Inflammatory macrophage treated with lipopolysaccharide for 4 hours (primary cell): ENCODE measurements at regions not wholly inside any gene's neighbourhood (a gene's known extent, or its start where the extent isn't known, plus 50 kb on each side); places are given as distances from the start of the nearest gene placed in this dataset.

Experiments
- DNase-seq: peaks from one replicate; pipeline ENCODE4 v3.0.0-alpha.2; 2020

DNA sequence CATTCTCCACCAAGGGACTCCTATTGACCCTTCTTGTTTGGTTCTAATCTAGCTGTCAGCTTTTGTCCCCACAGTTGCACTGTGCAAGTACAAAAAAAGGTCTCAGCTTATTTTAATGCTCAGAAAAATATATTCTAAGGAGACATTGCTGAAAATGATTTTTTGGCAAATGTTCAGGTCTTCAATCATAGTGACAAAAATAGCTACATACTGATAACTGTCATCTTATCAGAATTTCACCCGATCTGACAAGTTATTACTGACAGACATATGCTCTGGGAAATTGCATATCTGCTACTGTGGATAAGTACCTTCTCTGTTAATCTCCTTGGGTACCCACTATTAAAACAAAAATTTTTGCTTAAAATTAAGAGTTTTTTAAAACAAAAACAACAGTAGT is 263.6 kb downstream of the FLRT2 start:
- no peak for DNase-seq

DNA sequence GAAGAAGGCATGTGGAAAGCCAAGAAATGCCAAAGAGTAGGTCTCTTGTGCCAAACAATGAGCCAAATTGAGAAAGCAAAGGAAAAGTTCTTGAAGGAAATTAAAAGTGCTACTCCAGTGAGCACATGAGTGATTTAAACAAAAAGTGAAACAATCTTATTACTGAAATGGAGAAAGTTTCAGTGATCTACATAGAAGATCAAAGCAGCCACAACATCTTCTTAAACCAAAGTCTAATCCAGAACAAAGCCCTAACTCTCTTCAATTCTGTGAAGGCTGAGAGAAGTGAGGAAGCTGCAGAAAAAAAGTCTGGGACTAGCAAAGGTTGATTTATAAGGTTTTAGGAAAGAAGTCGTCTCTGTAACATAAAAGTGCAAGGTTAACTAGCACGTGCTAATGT is 259.6 kb downstream of the FLRT2 start:
- no peak for DNase-seq

DNA sequence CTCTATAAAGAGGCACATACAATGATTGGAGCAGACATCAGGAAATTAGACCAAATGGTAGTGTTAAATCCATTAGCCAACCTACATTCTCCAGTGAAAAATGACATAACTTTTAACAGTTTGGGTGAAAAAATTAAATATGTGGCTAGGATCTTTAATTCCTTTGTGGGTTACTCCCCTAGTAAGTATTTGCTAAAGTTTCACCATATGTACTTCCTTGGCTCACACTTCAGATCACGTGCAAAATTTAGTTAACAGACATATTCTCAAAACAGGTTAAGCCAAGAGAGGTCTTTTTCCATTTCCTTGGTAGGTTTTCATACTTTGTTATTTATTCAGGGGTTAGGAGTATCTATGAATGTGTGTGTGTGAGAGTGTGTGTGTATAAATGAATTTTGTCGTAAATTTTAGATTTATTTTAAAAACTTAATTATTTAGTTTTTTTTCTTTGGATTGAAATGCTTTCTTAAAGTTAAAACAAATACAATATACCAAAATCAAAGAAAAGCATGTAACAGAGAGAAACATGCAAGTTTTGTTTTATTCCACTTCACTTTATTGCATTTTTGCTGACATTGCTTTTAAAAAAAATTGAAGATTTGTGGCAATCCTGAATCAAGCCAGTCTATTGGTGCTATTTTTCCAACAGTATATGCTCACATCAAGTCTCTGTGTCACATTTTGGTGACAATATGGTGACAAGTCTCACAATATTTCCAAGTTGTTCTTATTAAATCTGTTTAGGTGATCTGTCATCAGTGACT is 258.7 kb downstream of the FLRT2 start:
- DNase-seq: no peak

DNA sequence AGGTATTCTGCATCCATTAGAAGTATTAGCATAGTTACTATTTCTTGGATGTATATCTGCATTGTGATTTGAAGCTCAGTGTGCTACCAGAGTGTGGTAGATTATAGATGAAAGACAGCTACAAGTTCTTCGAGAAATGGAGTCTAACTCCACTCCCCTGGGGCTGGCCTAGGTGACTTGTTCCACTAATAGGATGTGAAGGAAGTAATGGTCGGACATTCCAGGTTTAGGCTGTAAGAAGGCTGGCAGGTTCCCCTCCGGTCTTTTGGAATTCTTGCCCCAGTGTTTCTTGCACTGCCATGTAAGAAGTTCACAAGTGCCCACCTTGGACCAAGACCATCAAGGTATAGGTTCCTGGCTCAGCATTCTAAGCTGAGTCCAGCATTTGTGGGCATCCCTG is 236.4 kb downstream of the FLRT2 start:
- no peak for DNase-seq

DNA sequence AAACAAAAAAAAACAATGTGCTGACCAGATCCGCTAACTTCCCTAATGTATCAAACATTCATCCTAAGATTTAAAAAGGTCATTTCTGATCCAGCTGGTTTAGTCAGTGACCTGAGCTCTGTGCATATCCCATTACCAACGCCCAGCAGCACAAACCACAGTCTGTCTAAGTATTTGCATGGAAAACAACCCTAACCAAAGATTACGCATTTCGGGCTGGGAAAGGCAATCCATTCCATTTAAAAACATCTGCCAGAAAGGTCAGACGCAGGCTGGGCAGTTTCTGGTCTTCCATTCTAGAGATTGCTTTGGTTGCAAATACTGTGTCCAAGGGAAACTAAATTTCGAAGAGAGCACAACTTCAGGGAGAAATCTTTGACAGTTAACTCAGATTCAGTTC is 234.9 kb downstream of the FLRT2 start:
- no peak for DNase-seq

DNA sequence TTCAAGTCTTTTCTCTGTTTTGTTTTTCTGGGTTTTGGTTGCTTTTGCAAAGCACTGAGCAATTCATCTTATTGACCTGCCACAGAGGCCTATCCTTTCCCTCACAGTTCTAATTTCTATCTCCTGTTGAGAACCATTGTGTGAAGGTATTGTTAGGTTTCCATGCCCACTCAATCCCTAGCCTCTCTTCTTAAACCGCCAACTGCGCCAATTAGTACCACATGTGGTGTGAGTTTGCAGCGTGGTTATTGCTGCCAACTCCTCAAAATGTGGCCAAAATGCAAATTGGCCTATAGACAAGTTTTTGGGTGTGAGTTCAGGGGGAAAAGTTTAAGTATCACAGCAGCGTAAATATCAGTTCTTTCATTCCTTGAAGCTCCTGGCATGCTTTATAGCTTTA is 232.6 kb downstream of the FLRT2 start:
- no peak for DNase-seq

DNA sequence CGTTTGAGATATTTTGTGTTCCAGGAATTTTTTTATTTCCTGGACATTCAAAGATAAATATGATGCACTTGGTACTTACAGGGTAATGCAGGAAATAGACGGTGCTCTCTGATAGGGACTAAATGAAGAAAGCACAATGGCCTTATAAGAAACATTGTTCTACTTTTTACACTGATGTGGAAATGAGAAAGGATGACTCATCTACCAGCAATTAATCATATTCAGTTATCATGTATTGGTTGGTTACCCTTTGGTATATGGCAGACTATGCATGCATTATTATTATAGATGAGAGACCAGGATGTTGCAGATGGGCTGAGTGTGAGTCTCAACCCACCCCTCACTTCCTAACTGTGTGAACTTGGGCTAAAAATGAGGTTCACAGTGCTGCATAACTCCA is 222.2 kb downstream of the FLRT2 start:
- no peak for DNase-seq

DNA sequence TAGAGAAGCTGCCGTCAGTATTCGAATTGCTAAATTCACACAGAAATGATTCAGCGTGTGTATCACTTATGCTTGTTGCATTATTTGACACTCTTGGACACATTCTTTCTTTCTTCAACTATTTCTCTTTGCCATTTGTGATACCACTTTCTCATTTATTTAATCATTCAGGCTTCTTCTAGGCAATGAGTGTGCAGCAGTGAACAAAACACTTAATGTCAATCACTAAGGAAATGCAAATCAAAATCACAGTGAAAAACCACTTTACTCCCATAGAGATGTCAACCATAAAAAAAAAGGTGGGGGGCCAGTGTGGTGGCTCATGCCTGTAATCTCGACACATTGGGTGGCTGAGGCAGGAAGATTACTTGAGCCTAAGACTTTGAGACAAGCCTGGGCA is 214.6 kb downstream of the FLRT2 start:
- DNase-seq: no peak

DNA sequence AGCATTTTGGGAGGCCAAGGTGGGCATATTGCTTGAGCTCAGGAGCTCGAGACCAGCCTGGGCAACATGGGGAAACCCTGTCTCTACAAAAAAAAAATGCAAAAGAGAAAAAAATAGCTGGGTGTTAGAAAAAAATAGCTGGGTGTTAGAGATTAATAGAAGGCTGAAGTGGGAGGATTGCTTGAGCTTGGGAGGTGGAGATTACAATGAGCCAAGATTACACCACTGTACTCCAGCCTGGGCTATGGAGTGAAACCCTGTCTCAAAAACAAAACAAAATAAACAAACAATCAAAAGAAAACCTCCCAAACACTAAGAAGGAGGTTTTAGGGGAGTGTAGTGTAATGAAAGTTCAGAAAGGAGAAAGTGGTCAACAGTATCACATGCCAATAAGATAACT is 202.1 kb downstream of the FLRT2 start:
- no peak for DNase-seq

DNA sequence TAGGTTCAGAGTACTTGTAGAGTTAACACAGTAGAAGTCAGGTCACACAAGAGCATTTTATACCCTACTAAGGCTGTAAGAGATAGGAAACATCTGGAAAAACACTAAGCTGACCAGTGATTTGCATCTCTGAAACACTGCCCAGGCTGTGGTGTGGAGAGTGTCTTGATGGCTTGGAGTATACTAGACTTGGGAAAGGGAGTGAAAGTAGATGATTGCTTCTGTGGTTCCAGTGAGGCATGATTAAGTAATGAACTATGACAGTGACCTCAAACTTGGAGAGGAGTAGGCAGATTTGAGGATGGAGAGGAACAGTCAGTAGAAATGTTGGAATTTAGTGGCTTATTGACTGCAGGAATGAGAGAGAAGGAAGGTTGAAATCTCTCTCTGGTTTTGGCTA is 201.2 kb downstream of the FLRT2 start:
- DNase-seq: no peak

DNA sequence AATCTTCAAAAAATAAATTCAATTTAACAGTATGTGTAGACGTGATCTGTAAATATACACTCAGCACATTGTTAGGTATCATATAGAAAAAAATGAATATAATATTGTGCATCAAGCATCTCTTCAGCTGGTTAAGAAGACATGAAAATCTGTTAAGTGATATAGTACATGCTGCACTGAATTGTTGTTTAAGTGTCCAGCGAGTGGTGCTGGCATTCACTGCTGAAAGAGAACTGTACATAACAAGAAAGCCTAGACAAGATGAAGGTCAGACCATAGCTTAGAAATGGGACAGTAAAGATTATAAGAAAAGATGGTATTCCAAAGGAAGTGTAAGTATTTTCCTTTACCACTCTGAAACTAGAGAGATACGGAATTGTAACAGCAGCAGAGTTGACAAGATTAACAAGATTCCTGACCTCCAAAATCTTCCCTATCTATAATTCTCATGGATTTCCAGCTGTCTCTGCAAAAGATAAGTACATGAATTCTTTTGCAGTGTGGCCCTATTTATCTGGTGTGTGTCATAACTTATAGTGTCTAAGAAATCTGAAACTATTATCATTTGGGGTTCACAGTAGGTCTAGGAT is 198.6 kb downstream of the FLRT2 start:
- DNase-seq: no peak

DNA sequence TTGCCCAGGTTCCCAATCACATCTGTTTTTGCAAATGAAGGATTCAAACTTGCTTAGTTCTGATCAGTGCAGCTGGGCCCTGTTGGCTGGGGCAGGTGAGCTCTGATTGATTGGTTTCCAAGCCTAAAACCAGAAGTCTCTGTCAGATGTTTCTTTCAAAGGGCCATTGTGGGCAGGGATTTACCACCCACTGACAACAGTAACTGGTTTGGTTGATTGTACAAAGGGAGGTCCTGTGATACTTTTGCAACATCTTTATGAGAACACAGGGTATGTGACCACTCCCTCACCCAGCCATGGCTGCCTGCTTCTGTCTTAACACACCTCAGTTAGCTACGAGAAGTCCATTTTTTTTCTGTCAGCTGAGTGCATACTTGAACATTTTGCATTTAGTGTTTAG is 184.1 kb downstream of the FLRT2 start:
- DNase-seq: no peak

DNA sequence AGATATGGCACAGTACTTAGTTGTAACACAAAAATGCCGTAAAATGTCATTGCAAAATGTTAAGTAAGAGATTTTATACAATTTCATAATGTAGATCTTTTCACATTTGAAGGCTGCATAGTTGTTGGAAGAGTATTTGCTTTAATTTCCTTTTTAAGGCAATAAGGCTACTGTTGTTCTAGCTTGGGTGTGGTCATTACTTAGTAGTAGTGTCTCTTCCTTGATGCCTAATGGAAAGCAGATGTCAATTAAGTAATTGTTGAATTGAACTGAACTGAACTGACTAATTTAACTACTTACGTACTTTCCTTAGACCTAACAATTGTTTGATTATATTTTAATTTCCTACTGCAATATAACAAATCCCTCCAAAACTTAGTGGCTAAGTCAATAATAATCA is 181.7 kb downstream of the FLRT2 start:
- DNase-seq: no peak
